Endothelial cell of umbilical vein (primary cell): ENCODE measurements at regions not wholly inside any gene's neighbourhood (a gene's known extent, or its start where the extent isn't known, plus 50 kb on each side); places are given as distances from the start of the nearest gene placed in this dataset.

Source experiments
- BruUV-seq: library from RNA; stranded (reverse); fragments of 400-500 nt; replicated peaks from 2 replicates; lab custom pipeline; 2021; lab: Mats Ljungman, UMichigan
- CTCF ChIA-PET: fragments of 300-600, 350-600 bp; sonication (Branson Sonifier 250); formaldehyde crosslinking; loops from one replicate; lab custom pipeline; 2021; ENCODE audit warnings: antibody characterized with exemption, inconsistent platforms; lab: Charles Lee
- POLR2A ChIA-PET: fragments of 300-600, 350-600 bp; sonication (Branson Sonifier 250); formaldehyde crosslinking; loops from one replicate; lab custom pipeline; 2021; ENCODE audit warnings: antibody characterized with exemption, inconsistent platforms; lab: Charles Lee
- DNase-seq: peaks from one replicate; pipeline ENCODE4 v3.0.0-alpha.2; 2011; ENCODE audit warnings: low read depth, low spot score
- FAIRE-seq: peaks from 2 replicates; lab custom pipeline; 2011; peaks lifted over from hg19 to GRCh38; lab: Jason Lieb, UNC
- H2AFZ ChIP-seq: 2 replicates; pipeline ENCODE4 v1.6.0; 2012; ENCODE audit warnings: low read depth, low read length, control low read depth, inconsistent platforms
- H3K27ac ChIP-seq: 2 replicates; pipeline ENCODE4 v1.5.1; 2011; ENCODE audit warnings: low read depth, mild to moderate bottlenecking, control low read depth, low read length, moderate library complexity; ENCODE audit not compliant: insufficient read depth
- H3K27me3 ChIP-seq, 2 experiments: 2 replicates each; pipeline versions ENCODE4 v1.6.0 to v1.6.1; 2011; ENCODE audit warnings: low read length in 2 of 2, mixed read lengths in 1 of 2; ENCODE audit not compliant: control insufficient read depth in 2 of 2, insufficient read depth in 2 of 2
- H3K36me3 ChIP-seq, 2 experiments: 2 replicates in 1 of 2; 3 replicates in 1 of 2; pipeline ENCODE4 v1.5.1; 2011; ENCODE audit warnings: low read length in 2 of 2, mild to moderate bottlenecking in 1 of 2, moderate library complexity in 1 of 2; ENCODE audit not compliant: control insufficient read depth in 2 of 2, insufficient read depth in 2 of 2; ENCODE audit errors: extremely low read depth in 1 of 2
- H3K4me1 ChIP-seq: 3 replicates; pipeline ENCODE4 v1.5.1; 2011; ENCODE audit warnings: mild to moderate bottlenecking, low read length; ENCODE audit not compliant: control insufficient read depth, insufficient read depth; ENCODE audit errors: extremely low read depth
- H3K4me2 ChIP-seq: 2 replicates; pipeline ENCODE4 v1.6.1; 2011; ENCODE audit warnings: low read length, control low read depth, mixed read lengths; ENCODE audit not compliant: insufficient read depth
- H3K4me3 ChIP-seq, 3 experiments: fragments of 200-600 bp in 1 of 3; sonication (generic), shearing (Covaris generic) in 1 of 3; replicated peaks in 1 of 3; 2 replicates each; pipeline ENCODE4 v1.5.1; 2011 to 2016; ENCODE audit warnings: control low read depth in 3 of 3, low read length in 3 of 3, mild to moderate bottlenecking in 2 of 3, inconsistent platforms in 1 of 3, low read depth in 1 of 3, moderate library complexity in 1 of 3; ENCODE audit not compliant: insufficient read depth in 1 of 3
- H3K79me2 ChIP-seq: 2 replicates; pipeline ENCODE4 v1.6.0; 2012; ENCODE audit warnings: low read length, inconsistent platforms; ENCODE audit not compliant: control insufficient read depth, insufficient read depth
- H3K9ac ChIP-seq: replicated peaks from 2 replicates; pipeline ENCODE3; 2011; ENCODE audit warnings: low read length, control low read depth; ENCODE audit not compliant: insufficient read depth; ENCODE audit errors: extremely low read depth
- H3K9me1 ChIP-seq: replicated peaks from 3 replicates; pipeline ENCODE4 v1.6.0; 2011; ENCODE audit warnings: mild to moderate bottlenecking, low read length; ENCODE audit not compliant: control insufficient read depth, insufficient read depth; ENCODE audit errors: extremely low read depth
- H3K9me3 ChIP-seq: replicated peaks from 2 replicates; pipeline ENCODE4 v1.5.1; 2012; ENCODE audit warnings: low read length, inconsistent platforms; ENCODE audit not compliant: control insufficient read depth, insufficient read depth
- H4K20me1 ChIP-seq: replicated peaks from 2 replicates; pipeline ENCODE3; 2011; ENCODE audit warnings: mild to moderate bottlenecking, low read length; ENCODE audit not compliant: control insufficient read depth, insufficient read depth; ENCODE audit errors: extremely low read depth
- EZH2 ChIP-seq: IDR thresholded peaks from 2 replicates; pipeline ENCODE4 v1.6.1; 2012; ENCODE audit warnings: borderline replicate concordance, low read depth, mild to moderate bottlenecking, moderate library complexity, low read length, inconsistent platforms; ENCODE audit not compliant: severe bottlenecking
- FOS ChIP-seq: IDR thresholded peaks from 2 replicates; pipeline ENCODE4 v1.6.1; 2011; ENCODE audit warnings: mild to moderate bottlenecking, low read length, moderate library complexity, borderline replicate concordance; ENCODE audit not compliant: insufficient read depth
- GATA2 ChIP-seq: IDR thresholded peaks from 2 replicates; pipeline ENCODE4 v1.7.0; 2011; ENCODE audit warnings: low read depth, mild to moderate bottlenecking, moderate library complexity, mixed read lengths, low read length; ENCODE audit not compliant: insufficient read length, insufficient read depth
- JUN ChIP-seq: IDR thresholded peaks from 2 replicates; pipeline ENCODE4 v1.6.1; 2011; ENCODE audit warnings: borderline replicate concordance, low read depth; ENCODE audit not compliant: insufficient read length, insufficient read depth
- MYC ChIP-seq: IDR thresholded peaks from one replicate; pipeline ENCODE4 v1.6.1; 2011; ENCODE audit warnings: mild to moderate bottlenecking, low read depth, low read length
- POLR2A ChIP-seq: IDR thresholded peaks from 2 replicates; pipeline ENCODE4 v1.6.1; 2012; ENCODE audit warnings: low read depth, mild to moderate bottlenecking, control low read depth, low read length
- POLR2AphosphoS5 ChIP-seq: IDR thresholded peaks from 2 replicates; pipeline ENCODE4 v1.6.1; 2012; ENCODE audit warnings: low read depth, mild to moderate bottlenecking, control low read depth, low read length, moderate library complexity; ENCODE audit not compliant: insufficient read depth
- dilution Hi-C: fragments of 300-500 bp; cut with MboI; formaldehyde crosslinking; loops from one replicate; pipeline ENCODE4 v1.15.0; 2019; ENCODE audit warnings: low sequenced_read_pairs; ENCODE audit not compliant: extremely low pct_ligation_motif_present
- intact Hi-C: fragments of 100-400 bp; cut with micrococcal nuclease; formaldehyde crosslinking; loops from one replicate; pipeline ENCODE4 v1.10.0; 2022
- TF ChIP-seq, protein P1 (sequence below), 2 donors: IDR thresholded peaks; 1 replicate in 1 of 2; 2 replicates in 1 of 2; pipeline ENCODE4 v1.5.1; 2011; ENCODE audit warnings: low read length in 2 of 2, mild to moderate bottlenecking in 2 of 2, moderate library complexity in 2 of 2, control low read depth in 1 of 2, inconsistent platforms in 1 of 2, low read depth in 1 of 2; ENCODE audit not compliant: insufficient read depth in 1 of 2; ENCODE audit errors: extremely low read depth in 1 of 2
- TF ChIP-seq, protein P2 (sequence below): IDR thresholded peaks from 2 replicates; pipeline ENCODE4 v1.6.1; 2011; ENCODE audit not compliant: insufficient read depth, insufficient read length

DNA sequence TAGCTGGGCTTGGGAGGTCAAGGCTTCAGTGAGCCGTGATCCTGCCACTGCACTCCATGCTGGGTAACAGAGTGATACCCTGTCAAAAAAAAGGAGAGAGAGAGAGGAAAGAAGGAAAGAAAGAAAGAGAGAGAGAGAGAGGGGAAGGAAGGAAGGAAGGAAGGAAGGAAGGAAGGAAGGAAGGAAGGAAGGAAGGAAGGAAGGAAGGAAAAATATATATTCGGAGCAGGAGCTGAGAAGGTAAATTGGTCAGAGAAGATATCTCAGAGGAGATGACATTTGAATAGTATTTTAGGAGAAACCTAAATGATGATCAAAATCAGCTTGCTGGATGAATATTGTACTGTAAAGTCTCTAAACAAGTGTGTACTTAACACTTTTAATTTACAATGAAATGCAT, 633.1 kb downstream of the ZPLD1 start:
- no peak overlapping the region for H3K4me3 ChIP-seq
- ChIA-PET CTCF (no interaction called here), POLR2A (no interaction called here)
- H3K4me1 ChIP-seq: no peaks in the 10 kb centered on the region
- no peak overlapping the region for H3K9ac ChIP-seq
- no peak overlapping the region for H2AFZ ChIP-seq
- TF ChIP-seq, protein P1, sequence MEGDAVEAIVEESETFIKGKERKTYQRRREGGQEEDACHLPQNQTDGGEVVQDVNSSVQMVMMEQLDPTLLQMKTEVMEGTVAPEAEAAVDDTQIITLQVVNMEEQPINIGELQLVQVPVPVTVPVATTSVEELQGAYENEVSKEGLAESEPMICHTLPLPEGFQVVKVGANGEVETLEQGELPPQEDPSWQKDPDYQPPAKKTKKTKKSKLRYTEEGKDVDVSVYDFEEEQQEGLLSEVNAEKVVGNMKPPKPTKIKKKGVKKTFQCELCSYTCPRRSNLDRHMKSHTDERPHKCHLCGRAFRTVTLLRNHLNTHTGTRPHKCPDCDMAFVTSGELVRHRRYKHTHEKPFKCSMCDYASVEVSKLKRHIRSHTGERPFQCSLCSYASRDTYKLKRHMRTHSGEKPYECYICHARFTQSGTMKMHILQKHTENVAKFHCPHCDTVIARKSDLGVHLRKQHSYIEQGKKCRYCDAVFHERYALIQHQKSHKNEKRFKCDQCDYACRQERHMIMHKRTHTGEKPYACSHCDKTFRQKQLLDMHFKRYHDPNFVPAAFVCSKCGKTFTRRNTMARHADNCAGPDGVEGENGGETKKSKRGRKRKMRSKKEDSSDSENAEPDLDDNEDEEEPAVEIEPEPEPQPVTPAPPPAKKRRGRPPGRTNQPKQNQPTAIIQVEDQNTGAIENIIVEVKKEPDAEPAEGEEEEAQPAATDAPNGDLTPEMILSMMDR (IDR thresholded peaks at IDR 0.05; ENCODE audit: extremely low read depth in 1 of 2, insufficient read depth in 1 of 2, low read depth in 1 of 2, low read length in 2 of 2): no peak
- no peak for TF ChIP-seq FOS
- TF ChIP-seq POLR2AphosphoS5: no peak
- TF ChIP-seq, protein P2, sequence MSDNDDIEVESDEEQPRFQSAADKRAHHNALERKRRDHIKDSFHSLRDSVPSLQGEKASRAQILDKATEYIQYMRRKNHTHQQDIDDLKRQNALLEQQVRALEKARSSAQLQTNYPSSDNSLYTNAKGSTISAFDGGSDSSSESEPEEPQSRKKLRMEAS: no peak
- TF ChIP-seq GATA2: no peak
- TF ChIP-seq POLR2A: no peak
- no peak for TF ChIP-seq EZH2
- TF ChIP-seq JUN: no peak
- TF ChIP-seq MYC: no peak
- no peaks in the 10 kb centered on the region for H3K79me2 ChIP-seq
- no peaks in the 10 kb centered on the region for H3K9me3 ChIP-seq
- H3K36me3 ChIP-seq: no peaks in the 10 kb centered on the region
- H3K4me2 ChIP-seq: no peak overlapping the region
- DNase-seq (no peak), FAIRE-seq (no peak)
- no TSS peak for BruUV-seq
- H4K20me1 ChIP-seq: no peaks in the 10 kb centered on the region
- no peak overlapping the region for H3K27ac ChIP-seq
- no peaks in the 10 kb centered on the region for H3K9me1 ChIP-seq
- intact Hi-C loops (no loop called here), dilution Hi-C loops (no loop called here)
- H3K27me3 ChIP-seq: no peaks in the 10 kb centered on the region
